HuH-7.5 (cell line): ENCODE measurements at regions not wholly inside any gene's neighbourhood (a gene's known extent, or its start where the extent isn't known, plus 50 kb on each side); places are given as distances from the start of the nearest gene placed in this dataset.
"Not testable (repeated sequence)": the region's sequence is repeated elsewhere in the genome, so short reads cannot be mapped to it uniquely, and the experiment has no call there.

Experiments
- DNase-seq: peaks from one replicate; pipeline ENCODE4 v3.0.0; 2011; ENCODE audit warnings: low spot score

- no peak for DNase-seq
Observed at GRCh38 chr14:84080944-84081343, 1449.0 kb upstream of the FLRT2 start.

GRCh38 chr14:84084056-84084630, 1445.8 kb upstream of the FLRT2 start:
- DNase-seq = no peak

GRCh38 chr14:84085493-84085892, 1444.5 kb upstream of the FLRT2 start:
- DNase-seq = no peak

DNA sequence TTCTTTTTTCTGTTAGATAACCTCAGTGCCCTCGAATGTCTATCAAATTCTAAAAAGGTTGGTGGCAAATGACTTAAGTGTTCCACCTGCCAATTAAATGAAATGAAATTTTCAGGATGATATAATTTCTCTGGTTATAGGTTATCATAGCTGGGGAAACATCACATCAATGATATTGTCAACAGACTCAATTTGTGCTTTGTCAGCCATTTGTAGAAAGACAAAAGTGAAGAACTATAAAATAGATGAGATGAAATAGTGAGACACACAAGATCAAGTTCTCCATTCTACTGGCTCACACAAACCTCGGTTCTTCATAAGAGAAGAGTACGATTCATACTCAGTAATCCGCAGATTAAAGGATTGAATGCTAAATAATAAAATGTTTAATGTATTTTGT, 1443.2 kb upstream of the FLRT2 start:
- no peak for DNase-seq

- DNase-seq = no peak
Observed at GRCh38 chr14:84087986-84088531, 1441.9 kb upstream of the FLRT2 start.

GRCh38 chr14:84090837-84091236, 1439.1 kb upstream of the FLRT2 start:
- no peak for DNase-seq

- no peak for DNase-seq
Observed at GRCh38 chr14:84095681-84096080, 1434.3 kb upstream of the FLRT2 start.

DNA sequence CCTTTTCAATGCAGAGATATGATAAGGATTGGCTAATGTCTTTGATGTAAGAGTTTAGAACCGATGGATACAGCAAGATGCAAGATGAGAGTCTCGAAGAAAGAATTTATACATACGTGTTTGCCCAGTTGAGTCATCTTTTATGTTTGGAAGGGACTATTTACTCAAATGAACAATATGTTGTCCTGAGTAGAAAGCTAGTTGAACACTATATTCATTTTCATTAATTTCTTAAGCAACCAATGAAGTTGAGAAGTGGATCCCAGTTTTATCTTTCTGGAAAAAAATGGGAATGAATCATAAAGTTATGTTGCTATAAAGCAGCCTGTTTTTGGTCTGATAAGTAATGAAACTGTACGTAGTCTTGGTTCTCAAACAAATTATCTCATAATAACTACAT, 1431.7 kb upstream of the FLRT2 start:
- DNase-seq = no peak

- not testable (repeated sequence) for DNase-seq
Observed at GRCh38 chr14:84099560-84099959, 1430.4 kb upstream of the FLRT2 start.

- DNase-seq = no peak
Observed at GRCh38 chr14:84107835-84108343, 1422.1 kb upstream of the FLRT2 start.

DNA sequence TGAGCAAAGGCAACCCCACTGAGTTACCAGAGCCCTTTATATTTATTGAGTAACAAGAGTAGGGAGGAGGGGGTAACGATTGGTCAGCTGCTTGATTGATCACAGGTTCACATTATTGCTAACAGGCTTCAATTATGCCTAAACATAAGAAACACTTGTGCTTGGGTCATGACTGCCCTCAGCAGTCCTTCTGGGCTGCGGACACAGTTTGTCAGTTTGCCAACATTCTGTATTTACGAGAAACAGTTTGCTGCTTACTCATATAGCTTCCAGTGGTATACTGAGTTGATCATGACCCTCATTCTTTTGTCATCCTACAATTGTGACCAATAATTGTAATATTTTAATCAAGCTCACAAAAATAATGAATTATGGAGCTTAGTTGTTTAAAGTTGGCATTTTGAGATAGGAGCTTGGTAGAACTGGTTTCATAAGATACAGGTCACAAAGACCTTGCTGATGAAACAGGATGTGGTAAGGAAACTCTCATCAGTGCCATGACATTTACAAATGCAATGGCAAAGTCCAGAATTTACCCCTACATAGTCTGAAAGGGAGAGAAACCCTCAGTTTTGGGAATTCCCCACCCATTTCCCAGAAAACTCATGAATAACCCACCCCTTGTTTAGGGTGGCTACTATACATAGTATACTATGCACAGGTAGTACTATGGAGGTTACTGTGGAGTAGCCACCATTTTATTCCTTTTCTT, 1421.0 kb upstream of the FLRT2 start:
- no peak for DNase-seq

DNA sequence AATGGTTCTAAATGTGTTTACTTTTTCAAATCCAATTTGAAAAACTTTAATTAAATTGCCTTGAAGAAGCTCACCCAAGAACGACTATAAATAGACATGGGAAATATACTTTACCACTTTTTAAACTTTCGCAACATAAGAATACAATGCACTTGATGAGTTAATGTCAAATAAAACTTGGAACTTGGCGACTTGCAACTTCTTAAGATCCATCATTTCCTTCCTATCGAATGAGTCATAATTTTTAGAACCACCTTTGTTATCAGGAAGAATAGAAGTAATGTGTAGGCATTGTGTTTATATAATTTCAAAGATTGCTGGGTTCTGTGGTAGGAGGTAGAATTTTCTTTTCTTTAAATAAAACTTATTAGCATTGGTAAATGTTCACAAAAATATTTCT, 1417.4 kb upstream of the FLRT2 start:
- no peak for DNase-seq

GRCh38 chr14:84125676-84126075, 1404.3 kb upstream of the FLRT2 start:
- DNase-seq = no peak

DNA sequence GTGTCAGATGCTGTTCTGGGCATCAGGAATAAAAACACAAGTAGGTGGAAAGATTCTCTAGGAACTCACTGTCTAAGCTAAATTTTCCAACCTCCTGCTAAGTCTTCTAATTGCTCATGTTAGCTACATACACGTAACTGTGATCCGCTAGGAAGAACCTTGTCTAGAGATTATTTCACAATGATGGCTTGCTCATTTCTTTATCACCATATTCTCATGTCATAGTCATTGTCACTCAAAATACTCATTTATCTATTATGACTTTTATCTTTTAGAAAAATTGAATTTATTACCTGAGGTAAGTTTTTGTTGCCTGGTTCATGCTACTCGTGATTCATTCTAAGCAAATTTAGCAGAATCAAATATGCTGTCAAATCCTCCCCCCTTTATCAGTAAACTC, 1402.4 kb upstream of the FLRT2 start:
- DNase-seq = no peak

DNA sequence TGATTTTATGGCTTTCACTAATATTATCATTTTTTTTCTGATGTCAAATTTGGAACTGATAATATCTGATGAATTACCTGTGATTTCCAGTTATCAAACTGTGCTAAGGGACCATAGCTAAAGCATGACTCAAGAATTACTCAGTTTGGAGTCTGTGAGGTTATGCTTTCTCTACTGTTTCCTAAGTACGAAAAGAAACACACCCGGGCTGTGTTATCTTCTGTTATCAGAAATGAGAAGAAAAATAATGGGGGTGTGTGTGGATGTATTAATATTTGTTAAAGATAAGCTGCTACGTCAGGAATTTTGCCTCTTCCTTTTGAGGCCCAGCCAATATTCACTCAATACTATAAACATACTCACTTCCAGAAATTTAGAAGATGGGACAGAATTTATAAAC, 1401.9 kb upstream of the FLRT2 start:
- DNase-seq = no peak

DNA sequence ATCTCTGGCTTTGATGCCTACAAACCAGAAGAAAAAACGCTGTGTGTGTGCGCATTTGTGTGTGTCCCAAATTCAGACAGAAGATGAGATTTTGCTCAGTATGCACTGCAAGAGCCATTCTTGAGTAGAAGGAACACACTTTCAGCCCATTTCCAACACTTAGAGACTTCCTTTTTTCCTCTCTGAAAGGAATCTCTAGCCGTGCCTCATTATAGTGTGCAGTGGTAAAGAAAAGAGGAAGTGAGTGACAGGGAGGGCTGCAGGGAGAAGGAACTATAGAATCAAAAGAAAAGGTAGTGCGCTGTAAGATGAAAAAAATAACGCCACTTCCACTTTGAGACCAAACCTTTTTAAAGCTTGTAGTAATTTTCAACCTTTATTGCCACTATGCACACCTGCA, 1400.9 kb upstream of the FLRT2 start:
- no peak for DNase-seq

GRCh38 chr14:84129941-84130340, 1400.0 kb upstream of the FLRT2 start:
- no peak for DNase-seq

- DNase-seq = no peak
Observed at GRCh38 chr14:84131924-84132323, 1398.0 kb upstream of the FLRT2 start.

DNA sequence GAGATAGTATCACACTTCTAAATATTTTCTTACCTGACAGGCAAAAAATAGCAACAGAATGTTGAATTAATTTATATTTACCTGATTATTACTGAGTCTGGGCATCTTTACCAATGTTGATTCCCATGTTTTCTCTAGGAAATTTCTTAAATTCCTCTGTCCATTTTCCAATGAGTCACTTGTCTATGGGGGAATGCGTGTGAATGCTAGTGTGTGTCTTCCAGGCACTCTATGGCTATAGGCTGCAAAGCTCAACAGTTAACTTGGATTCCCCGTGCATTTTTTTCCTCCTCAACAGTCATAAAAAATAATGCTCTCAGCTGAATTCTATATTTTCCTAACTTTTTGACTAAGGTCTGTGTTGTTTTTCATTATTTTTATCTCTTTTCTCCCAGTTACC, 1385.8 kb upstream of the FLRT2 start:
- no peak for DNase-seq

GRCh38 chr14:84152452-84152851, 1377.5 kb upstream of the FLRT2 start:
- DNase-seq = no peak

- DNase-seq = no peak
Observed at GRCh38 chr14:84162633-84163032, 1367.3 kb upstream of the FLRT2 start.

GRCh38 chr14:84167026-84167425, 1362.9 kb upstream of the FLRT2 start:
- no peak for DNase-seq

GRCh38 chr14:84180336-84180735, 1349.6 kb upstream of the FLRT2 start:
- no peak for DNase-seq

DNA sequence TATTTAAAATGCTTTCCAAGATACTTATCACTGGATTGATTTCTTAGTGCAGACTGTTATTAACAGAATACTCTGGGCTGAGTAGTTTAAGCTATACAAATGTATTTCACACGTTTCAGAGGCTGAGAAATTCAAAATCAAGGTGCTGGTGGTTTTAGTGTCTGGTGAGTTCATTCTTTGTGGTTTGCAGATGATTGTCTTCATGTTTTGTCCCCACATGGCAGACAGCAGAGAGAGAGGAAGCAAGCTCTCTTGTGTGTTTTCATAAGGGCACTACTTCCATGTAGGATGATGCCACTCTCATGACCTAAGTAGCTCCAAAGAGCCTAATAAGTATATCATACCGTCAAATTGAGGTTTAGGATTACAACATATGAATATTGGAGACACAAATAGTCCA, 1348.9 kb upstream of the FLRT2 start:
- no peak for DNase-seq
